GM23338 (cell line): ENCODE measurements at regions not wholly inside any gene's neighbourhood (a gene's known extent, or its start where the extent isn't known, plus 50 kb on each side); places are given as distances from the start of the nearest gene placed in this dataset.

ENCODE experiments used
- ATAC-seq: fragments of 200-7000 bp; cut with Tn5 transposase; 3 replicates; pipeline ENCODE4 v1.9.1; 2020
- DNase-seq: peaks from one replicate; pipeline ENCODE4 v3.0.0-alpha.2; 2015; ENCODE audit warnings: low spot score
- H2AFZ ChIP-seq: fragments of 200-600 bp; sonication (generic); 2 replicates; pipeline ENCODE4 v1.8.0; 2016; ENCODE audit warnings: antibody characterized with exemption, mild to moderate bottlenecking, moderate library complexity
- H3F3A ChIP-seq: fragments of 200-600 bp; sonication (generic); replicated peaks from 2 replicates; pipeline ENCODE4 v1.8.0; 2017; ENCODE audit warnings: antibody characterized with exemption, mixed run types, low read depth
- H3K27ac ChIP-seq: fragments of 200-600 bp; sonication (generic); 2 replicates; pipeline ENCODE4 v1.6.1; 2016; ENCODE audit warnings: low read depth
- H3K27me3 ChIP-seq: fragments of 200-600 bp; sonication (generic); 2 replicates; pipeline ENCODE4 v1.8.0; 2016; ENCODE audit warnings: mild to moderate bottlenecking, mixed run types, moderate library complexity; ENCODE audit not compliant: insufficient read depth
- H3K36me3 ChIP-seq: fragments of 200-600 bp; sonication (generic); 2 replicates; pipeline ENCODE4 v1.8.0; 2016; ENCODE audit warnings: mild to moderate bottlenecking; ENCODE audit not compliant: insufficient read depth
- H3K4me1 ChIP-seq: fragments of 200-600 bp; sonication (generic); 2 replicates; pipeline ENCODE4 v1.8.0; 2016; ENCODE audit warnings: mild to moderate bottlenecking, moderate library complexity; ENCODE audit not compliant: insufficient read depth
- H3K4me2 ChIP-seq: fragments of 200-600 bp; sonication (generic); 2 replicates; pipeline ENCODE4 v1.7.1; 2017; ENCODE audit warnings: mixed run types
- H3K4me3 ChIP-seq: fragments of 200-600 bp; sonication (generic); 2 replicates; pipeline ENCODE4 v1.6.1; 2016; ENCODE audit warnings: mixed run types
- H3K79me2 ChIP-seq: fragments of 200-600 bp; sonication (generic); replicated peaks from 2 replicates; pipeline ENCODE4 v1.8.0; 2017; ENCODE audit warnings: mild to moderate bottlenecking; ENCODE audit not compliant: insufficient read depth
- H3K9me2 ChIP-seq: fragments of 200-600 bp; sonication (generic); 2 replicates; pipeline ENCODE4 v1.8.0; 2017; ENCODE audit not compliant: insufficient read depth
- H4K20me1 ChIP-seq: fragments of 200-600 bp; sonication (generic); replicated peaks from 2 replicates; pipeline ENCODE4 v1.8.0; 2017; ENCODE audit warnings: mild to moderate bottlenecking; ENCODE audit not compliant: insufficient read depth
- H3K27ac Mint-ChIP-seq: 2 replicates; pipeline ENCODE4 v1.8.0; 2020; ENCODE audit warnings: inconsistent platforms, mild to moderate bottlenecking, moderate library complexity, mixed read lengths
- H3K27me3 Mint-ChIP-seq: 3 replicates; pipeline ENCODE4 v1.8.0; 2022; ENCODE audit warnings: low read depth, mild to moderate bottlenecking, moderate library complexity, mixed read lengths, inconsistent platforms; ENCODE audit not compliant: insufficient read depth, poor library complexity
- H3K36me3 Mint-ChIP-seq: 3 replicates; pipeline ENCODE4 v1.8.0; 2021; ENCODE audit warnings: low read depth, mild to moderate bottlenecking, inconsistent platforms, moderate library complexity, mixed read lengths
- H3K4me1 Mint-ChIP-seq: 3 replicates; pipeline ENCODE4 v1.8.0; 2020; ENCODE audit warnings: mild to moderate bottlenecking, inconsistent platforms, mixed read lengths
- H3K4me3 Mint-ChIP-seq: 3 replicates; pipeline ENCODE4 v1.8.0; 2021; ENCODE audit warnings: moderate library complexity, mild to moderate bottlenecking, inconsistent platforms, mixed read lengths
- H3K9me3 Mint-ChIP-seq: 3 replicates; pipeline ENCODE4 v1.8.0; 2020; ENCODE audit warnings: moderate library complexity, mild to moderate bottlenecking, inconsistent platforms, mixed read lengths
- CREB1 ChIP-seq: fragments of 250-450 bp; sonication (Bioruptor Pico); IDR thresholded peaks from 2 replicates; pipeline ENCODE4 v1.5.0; 2020; ENCODE audit warnings: low read depth, mild to moderate bottlenecking, moderate library complexity
- EZH2 ChIP-seq: fragments of 200-600 bp; sonication (generic); IDR thresholded peaks from one replicate; pipeline ENCODE4 v1.8.0; 2017; ENCODE audit warnings: antibody characterized with exemption, mild to moderate bottlenecking, low read depth; ENCODE audit not compliant: unreplicated experiment
- JUNB ChIP-seq: IDR thresholded peaks from one replicate; pipeline ENCODE4 v1.6.1; 2016; ENCODE audit warnings: antibody characterized with exemption; ENCODE audit not compliant: unreplicated experiment
- NANOG ChIP-seq: IDR thresholded peaks from 2 replicates; pipeline ENCODE4 v1.6.1; 2016; ENCODE audit warnings: antibody characterized with exemption, borderline replicate concordance
- STAT1 ChIP-seq: IDR thresholded peaks from one replicate; pipeline ENCODE4 v1.6.1; 2016; ENCODE audit warnings: antibody characterized with exemption; ENCODE audit not compliant: unreplicated experiment
- ZNF462 ChIP-seq: fragments of 250-450 bp; sonication (Bioruptor Pico); IDR thresholded peaks from 2 replicates; pipeline ENCODE4 v1.5.0; 2020; ENCODE audit warnings: mild to moderate bottlenecking, moderate library complexity
- TF ChIP-seq, protein P1 (sequence below): IDR thresholded peaks from one replicate; pipeline ENCODE4 v1.6.1; 2018; ENCODE audit warnings: antibody characterized with exemption; ENCODE audit not compliant: unreplicated experiment

GRCh38 chr18:29928081-29928480 is 1114.5 kb downstream of the DSC3 start:
- no peak overlapping the region for H2AFZ ChIP-seq
- H3K27ac Mint-ChIP-seq, result no peak overlapping the region
- H3K4me1 ChIP-seq, result no peaks in the 10 kb centered on the region
- no peaks in the 10 kb centered on the region for H4K20me1 ChIP-seq
- H3K9me2 ChIP-seq, result no peaks in the 10 kb centered on the region
- H3K4me1 Mint-ChIP-seq, result no peaks in the 10 kb centered on the region
- H3K27me3 Mint-ChIP-seq, result no peaks in the 10 kb centered on the region
- H3K79me2 ChIP-seq, result no peaks in the 10 kb centered on the region
- no peak overlapping the region for H3K4me3 Mint-ChIP-seq
- H3K27me3 ChIP-seq, result no peaks in the 10 kb centered on the region
- ATAC-seq (no peak), DNase-seq (no peak)
- no peaks in the 10 kb centered on the region for H3K36me3 Mint-ChIP-seq
- H3F3A ChIP-seq, result no peaks in the 10 kb centered on the region
- H3K4me3 ChIP-seq, result no peak overlapping the region
- H3K4me2 ChIP-seq, result no peak overlapping the region
- no peak overlapping the region for H3K27ac ChIP-seq
- H3K36me3 ChIP-seq, result no peaks in the 10 kb centered on the region
- TF ChIP-seq EZH2, result no peak
- TF ChIP-seq STAT1, result no peak
- no peak for TF ChIP-seq JUNB
- no peak for TF ChIP-seq CREB1 (CRISPR knock-in tag)
- no peak for TF ChIP-seq NANOG
- TF ChIP-seq, protein P1, sequence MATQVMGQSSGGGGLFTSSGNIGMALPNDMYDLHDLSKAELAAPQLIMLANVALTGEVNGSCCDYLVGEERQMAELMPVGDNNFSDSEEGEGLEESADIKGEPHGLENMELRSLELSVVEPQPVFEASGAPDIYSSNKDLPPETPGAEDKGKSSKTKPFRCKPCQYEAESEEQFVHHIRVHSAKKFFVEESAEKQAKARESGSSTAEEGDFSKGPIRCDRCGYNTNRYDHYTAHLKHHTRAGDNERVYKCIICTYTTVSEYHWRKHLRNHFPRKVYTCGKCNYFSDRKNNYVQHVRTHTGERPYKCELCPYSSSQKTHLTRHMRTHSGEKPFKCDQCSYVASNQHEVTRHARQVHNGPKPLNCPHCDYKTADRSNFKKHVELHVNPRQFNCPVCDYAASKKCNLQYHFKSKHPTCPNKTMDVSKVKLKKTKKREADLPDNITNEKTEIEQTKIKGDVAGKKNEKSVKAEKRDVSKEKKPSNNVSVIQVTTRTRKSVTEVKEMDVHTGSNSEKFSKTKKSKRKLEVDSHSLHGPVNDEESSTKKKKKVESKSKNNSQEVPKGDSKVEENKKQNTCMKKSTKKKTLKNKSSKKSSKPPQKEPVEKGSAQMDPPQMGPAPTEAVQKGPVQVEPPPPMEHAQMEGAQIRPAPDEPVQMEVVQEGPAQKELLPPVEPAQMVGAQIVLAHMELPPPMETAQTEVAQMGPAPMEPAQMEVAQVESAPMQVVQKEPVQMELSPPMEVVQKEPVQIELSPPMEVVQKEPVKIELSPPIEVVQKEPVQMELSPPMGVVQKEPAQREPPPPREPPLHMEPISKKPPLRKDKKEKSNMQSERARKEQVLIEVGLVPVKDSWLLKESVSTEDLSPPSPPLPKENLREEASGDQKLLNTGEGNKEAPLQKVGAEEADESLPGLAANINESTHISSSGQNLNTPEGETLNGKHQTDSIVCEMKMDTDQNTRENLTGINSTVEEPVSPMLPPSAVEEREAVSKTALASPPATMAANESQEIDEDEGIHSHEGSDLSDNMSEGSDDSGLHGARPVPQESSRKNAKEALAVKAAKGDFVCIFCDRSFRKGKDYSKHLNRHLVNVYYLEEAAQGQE, result no peak
- no peak for TF ChIP-seq ZNF462 (CRISPR knock-in tag)
- H3K9me3 Mint-ChIP-seq, result no peaks in the 10 kb centered on the region; the same call in 2 of the 3 replicates
